ENCODE measurements at regions not wholly inside any gene's neighbourhood (a gene's known extent, or its start where the extent isn't known, plus 50 kb on each side); places are given as distances from the start of the nearest gene placed in this dataset.

DNA sequence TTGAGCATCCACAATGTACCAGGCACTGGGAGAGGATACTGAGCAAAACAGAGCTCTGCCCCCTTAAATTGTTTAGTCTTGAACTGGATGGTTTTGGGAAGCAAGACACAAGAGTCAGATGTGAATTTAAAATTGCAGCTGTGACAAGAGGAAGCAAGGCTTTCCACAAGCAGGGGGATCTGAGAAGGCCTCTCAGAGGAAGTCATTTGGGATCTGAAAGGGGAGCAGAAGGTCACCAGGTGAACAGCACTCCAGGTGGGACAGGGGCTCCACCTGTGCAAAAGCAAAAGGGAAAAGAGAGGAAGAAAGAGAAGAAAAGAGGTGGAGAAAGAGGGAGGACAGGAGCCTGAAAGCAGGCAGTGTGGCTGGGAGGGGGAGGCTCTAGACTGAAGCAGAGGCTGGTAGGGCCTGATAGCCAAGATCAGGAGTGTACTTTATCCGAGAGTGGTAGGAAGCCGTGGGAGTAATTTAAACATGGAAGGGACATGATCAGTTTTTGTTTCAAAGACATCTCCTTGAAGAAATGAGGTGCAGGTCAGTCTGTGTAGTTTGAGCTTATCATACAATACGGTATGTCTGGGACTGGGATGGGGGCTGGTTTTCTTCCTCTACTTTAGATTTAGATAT, 76.1 kb upstream of the DUSP5 start:
- H3K36me3 ChIP-seq (ENCODE audit: insufficient read depth, low read length) = no peaks in the 10 kb centered on the region
- no peaks in the 10 kb centered on the region for H3K9me3 ChIP-seq (ENCODE audit: low read length)
- no peaks in the 10 kb centered on the region for H3K27me3 ChIP-seq (ENCODE audit: control insufficient read depth in 1 of 2, insufficient read depth in 2 of 2, low read length in 2 of 2)
- no peak overlapping the region for H3K27ac ChIP-seq (ENCODE audit: low read depth, low read length)
- H3K9ac ChIP-seq (ENCODE audit: low read length) = no peak overlapping the region
- H3K4me1 ChIP-seq (ENCODE audit: insufficient read depth, low read length) = no peaks in the 10 kb centered on the region
- no peak overlapping the region for H3K4me3 ChIP-seq (ENCODE audit: low read depth in 1 of 2, low read length in 2 of 2)

DNA sequence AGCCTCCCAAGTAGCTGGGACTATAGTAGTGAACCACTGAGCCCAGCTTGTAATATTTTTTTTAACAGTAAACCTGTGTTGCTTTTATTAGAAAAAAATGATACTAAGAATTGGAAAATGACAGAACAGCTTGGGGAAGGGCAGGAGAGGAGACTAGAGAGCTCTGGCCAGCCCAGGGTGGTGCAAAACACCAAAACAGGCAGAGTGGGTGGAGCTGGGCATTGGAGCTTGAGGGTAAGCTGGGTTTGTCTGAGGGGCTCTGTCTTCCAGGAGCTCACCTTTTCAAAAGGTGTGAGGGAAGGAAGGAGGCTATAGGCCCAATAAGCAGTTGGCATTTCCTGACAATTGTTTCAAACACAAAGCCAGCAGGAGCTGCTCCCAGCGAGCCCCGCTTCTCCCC, 75.2 kb upstream of the DUSP5 start:
- H3K4me1 ChIP-seq (ENCODE audit: insufficient read depth, low read length) = no peaks in the 10 kb centered on the region
- no peak overlapping the region for H3K27ac ChIP-seq (ENCODE audit: low read depth, low read length)
- H3K4me3 ChIP-seq (ENCODE audit: low read depth in 1 of 2, low read length in 2 of 2) = no peak overlapping the region
- H3K36me3 ChIP-seq (ENCODE audit: insufficient read depth, low read length) = no peaks in the 10 kb centered on the region
- no peaks in the 10 kb centered on the region for H3K9me3 ChIP-seq (ENCODE audit: low read length)
- no peaks in the 10 kb centered on the region for H3K27me3 ChIP-seq (ENCODE audit: control insufficient read depth in 1 of 2, insufficient read depth in 2 of 2, low read length in 2 of 2)
- no peak overlapping the region for H3K9ac ChIP-seq (ENCODE audit: low read length)

DNA sequence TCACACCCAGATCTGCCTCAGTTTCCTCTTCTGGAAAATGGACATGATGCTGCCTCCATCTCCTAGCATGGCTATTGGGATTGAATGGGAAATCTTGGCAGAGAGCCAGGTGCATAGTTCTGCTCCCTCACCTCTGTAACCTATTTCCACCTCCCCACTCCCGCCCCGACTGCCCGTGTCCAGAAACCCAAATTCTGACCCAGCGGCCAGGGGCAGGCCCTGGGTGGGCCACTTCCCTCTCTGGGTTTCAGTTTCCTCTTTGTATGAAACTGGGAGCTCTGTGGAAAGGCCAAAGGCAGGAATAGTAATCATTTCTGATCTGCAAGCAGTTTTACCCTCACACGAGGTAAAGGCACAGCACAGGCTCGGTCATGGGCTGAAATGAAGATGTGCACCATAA, 74.1 kb upstream of the DUSP5 start:
- Histone ChIP-seq H3K4me3 (ENCODE audit: low read depth in 1 of 2, low read length in 2 of 2) (no peak overlapping the region), H3K36me3 (ENCODE audit: insufficient read depth, low read length) (no peaks in the 10 kb centered on the region), H3K9me3 (ENCODE audit: low read length) (no peaks in the 10 kb centered on the region), H3K4me1 (ENCODE audit: insufficient read depth, low read length) (no peaks in the 10 kb centered on the region), H3K27ac (ENCODE audit: low read depth, low read length) (no peak overlapping the region), H3K9ac (ENCODE audit: low read length) (no peak overlapping the region), H3K27me3 (ENCODE audit: control insufficient read depth in 1 of 2, insufficient read depth in 2 of 2, low read length in 2 of 2) (no peaks in the 10 kb centered on the region)

DNA sequence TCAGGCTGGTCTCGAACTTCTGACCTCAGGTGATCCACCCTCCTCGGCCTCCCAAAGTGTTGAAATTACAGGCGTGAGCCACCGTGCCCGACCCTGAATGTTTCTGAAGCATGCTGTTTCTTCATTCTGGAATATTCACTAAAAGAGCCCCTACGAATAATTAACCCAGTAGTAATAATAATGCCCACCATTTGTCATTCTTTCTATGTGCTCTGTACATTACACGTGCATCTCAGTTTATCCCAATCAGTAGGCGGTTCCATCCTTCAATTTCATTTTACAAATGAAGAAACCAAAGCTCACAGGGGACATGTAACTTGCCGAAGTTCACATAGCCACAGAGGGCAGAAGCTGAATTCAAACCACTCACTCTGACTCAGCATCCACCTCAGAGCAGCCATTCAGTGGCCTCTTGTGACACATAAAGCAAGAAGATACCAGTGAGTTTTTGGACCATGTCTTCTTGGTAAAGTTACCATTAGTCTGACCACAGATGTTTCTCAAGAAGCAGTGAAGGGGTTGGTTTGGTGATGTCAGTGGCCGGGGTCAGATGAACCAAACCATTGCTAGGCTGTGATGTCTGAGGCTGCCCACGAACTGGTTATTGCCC, 71.9 kb upstream of the DUSP5 start:
- Histone ChIP-seq H3K4me3 (ENCODE audit: low read depth in 1 of 2, low read length in 2 of 2) (no peak overlapping the region), H3K27me3 (ENCODE audit: control insufficient read depth in 1 of 2, insufficient read depth in 2 of 2, low read length in 2 of 2) (no peaks in the 10 kb centered on the region), H3K4me1 (ENCODE audit: insufficient read depth, low read length) (no peaks in the 10 kb centered on the region), H3K9me3 (ENCODE audit: low read length) (no peaks in the 10 kb centered on the region), H3K9ac (ENCODE audit: low read length) (no peak overlapping the region), H3K36me3 (ENCODE audit: insufficient read depth, low read length) (no peaks in the 10 kb centered on the region), H3K27ac (ENCODE audit: low read depth, low read length) (no peak overlapping the region)

DNA sequence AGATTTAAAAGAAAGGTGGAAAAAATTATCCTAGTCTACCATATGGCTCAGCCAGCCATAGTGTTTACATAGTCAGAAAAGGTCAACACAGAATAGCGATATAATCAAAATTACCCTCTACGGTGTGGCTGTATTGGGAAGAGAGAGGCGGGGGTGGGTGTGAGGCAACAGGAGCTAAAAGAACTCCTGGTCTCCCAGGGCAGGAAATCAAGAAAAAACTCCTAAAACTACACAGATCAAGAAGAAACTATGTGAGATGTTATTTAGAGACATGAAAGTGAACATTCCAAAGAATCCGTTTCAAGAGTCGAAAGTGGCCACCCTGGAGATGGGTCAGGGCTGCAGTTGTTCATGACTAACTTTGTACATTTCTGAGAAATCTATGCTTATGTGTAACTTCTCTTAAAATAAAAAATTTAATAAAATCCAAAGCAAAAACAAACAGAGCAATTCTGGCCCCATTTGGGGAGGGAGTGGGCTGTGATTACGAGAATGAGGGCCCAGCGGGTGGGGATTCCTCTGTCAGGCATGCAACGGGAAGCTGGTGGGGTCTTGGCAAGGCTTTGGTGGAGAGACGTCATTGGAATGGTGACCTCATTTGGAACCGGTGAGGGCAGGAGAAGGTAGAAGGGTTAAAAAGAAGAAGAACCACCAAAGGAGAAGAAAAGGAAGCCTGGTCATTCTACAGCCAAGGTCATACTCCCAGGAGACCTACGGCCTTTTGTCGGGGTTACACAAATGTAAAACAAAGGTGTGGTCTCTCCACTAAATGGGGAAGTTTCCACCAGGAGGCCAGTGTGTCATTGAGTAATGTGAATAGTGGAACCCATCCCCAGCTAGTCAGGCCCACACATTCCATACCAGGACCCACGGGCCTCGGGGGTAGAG, 71.2 kb upstream of the DUSP5 start:
- Histone ChIP-seq H3K27me3 (ENCODE audit: control insufficient read depth in 1 of 2, insufficient read depth in 2 of 2, low read length in 2 of 2) (no peaks in the 10 kb centered on the region), H3K9me3 (ENCODE audit: low read length) (no peaks in the 10 kb centered on the region), H3K9ac (ENCODE audit: low read length) (no peak overlapping the region), H3K27ac (ENCODE audit: low read depth, low read length) (no peak overlapping the region), H3K36me3 (ENCODE audit: insufficient read depth, low read length) (no peaks in the 10 kb centered on the region), H3K4me3 (ENCODE audit: low read depth in 1 of 2, low read length in 2 of 2) (no peak overlapping the region), H3K4me1 (ENCODE audit: insufficient read depth, low read length) (no peaks in the 10 kb centered on the region)

DNA sequence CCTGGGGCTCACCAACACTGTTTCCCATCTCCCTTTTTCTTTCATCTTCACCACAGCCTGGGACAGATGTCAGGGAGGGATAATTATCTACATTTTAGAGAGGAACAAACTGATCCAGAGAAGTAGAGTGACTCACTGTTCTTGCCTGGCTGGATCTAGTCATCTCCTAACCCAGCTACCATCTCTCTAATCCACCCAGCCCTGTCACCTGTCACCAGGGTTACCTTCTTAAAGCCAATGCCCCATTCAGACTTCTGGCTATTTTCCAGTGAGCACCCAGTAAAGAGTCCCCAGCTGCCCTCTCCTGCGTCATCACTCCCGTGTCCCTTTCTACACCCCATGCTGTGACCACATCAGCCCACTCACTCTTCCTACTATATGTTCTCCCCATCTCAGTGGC, 68.4 kb upstream of the DUSP5 start:
- no peaks in the 10 kb centered on the region for H3K4me1 ChIP-seq (ENCODE audit: insufficient read depth, low read length)
- no peaks in the 10 kb centered on the region for H3K9me3 ChIP-seq (ENCODE audit: low read length)

DNA sequence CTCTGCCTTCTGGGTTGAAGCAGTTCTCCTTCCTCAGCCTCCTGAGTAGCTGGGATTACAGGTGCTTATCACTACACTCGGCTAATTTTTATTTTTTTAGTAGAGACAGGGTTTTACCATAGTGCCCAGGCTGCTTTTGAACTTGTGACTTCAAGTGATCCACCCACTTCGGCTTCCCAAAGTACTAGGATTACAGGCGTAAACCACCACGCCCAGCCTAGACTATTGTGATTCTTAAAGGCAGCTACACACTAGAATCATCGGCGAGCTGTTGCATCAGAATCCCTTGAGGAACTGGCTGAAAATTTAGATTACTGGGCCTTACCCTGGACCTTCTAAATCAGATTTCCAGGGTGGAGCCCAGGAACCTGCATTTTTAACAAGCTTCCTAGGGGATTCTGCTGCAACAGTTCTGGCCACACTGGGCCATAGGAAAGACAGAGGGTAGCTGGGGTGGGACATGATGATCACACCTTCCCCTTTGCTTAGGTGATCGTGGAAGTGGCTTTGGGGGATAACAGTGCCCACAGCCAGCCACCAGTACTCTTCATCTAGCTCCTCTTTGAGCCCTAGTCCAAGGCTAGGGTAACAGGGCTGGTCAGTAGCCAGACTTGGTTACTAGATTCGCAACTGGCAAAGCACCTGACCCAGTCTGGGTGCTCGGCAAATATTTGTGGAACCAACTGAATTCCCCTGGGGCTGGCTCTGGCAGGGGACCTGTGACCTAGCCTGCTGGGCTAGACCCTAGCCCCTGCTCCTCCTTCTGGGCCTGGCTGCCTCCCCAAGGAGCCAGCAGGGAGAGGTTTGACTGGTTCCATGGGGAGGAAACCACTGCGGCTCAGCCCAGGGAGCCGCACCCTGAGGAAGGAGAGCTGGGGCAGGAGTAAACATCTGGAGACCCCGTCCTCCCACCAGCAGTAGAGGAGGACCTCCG, 67.1 kb upstream of the DUSP5 start:
- H3K36me3 ChIP-seq (ENCODE audit: insufficient read depth, low read length) = no peaks in the 10 kb centered on the region
- H3K27ac ChIP-seq (ENCODE audit: low read depth, low read length) = no peak overlapping the region
- H3K4me1 ChIP-seq (ENCODE audit: insufficient read depth, low read length) = no peaks in the 10 kb centered on the region
- H3K27me3 ChIP-seq (ENCODE audit: control insufficient read depth in 1 of 2, insufficient read depth in 2 of 2, low read length in 2 of 2) = no peaks in the 10 kb centered on the region
- no peaks in the 10 kb centered on the region for H3K9me3 ChIP-seq (ENCODE audit: low read length)
- no peak overlapping the region for H3K9ac ChIP-seq (ENCODE audit: low read length)
- no peak overlapping the region for H3K4me3 ChIP-seq (ENCODE audit: low read depth in 1 of 2, low read length in 2 of 2)

More for the DNA sequence above, 68.4 kb upstream of the DUSP5 start:
- no peak overlapping the region for H3K27ac ChIP-seq (ENCODE audit: low read depth, low read length)
- H3K9ac ChIP-seq (ENCODE audit: low read length) = no peak overlapping the region
- H3K27me3 ChIP-seq (ENCODE audit: control insufficient read depth in 1 of 2, insufficient read depth in 2 of 2, low read length in 2 of 2) = no peaks in the 10 kb centered on the region
- H3K4me3 ChIP-seq (ENCODE audit: low read depth in 1 of 2, low read length in 2 of 2) = no peak overlapping the region
- no peaks in the 10 kb centered on the region for H3K36me3 ChIP-seq (ENCODE audit: insufficient read depth, low read length)

DNA sequence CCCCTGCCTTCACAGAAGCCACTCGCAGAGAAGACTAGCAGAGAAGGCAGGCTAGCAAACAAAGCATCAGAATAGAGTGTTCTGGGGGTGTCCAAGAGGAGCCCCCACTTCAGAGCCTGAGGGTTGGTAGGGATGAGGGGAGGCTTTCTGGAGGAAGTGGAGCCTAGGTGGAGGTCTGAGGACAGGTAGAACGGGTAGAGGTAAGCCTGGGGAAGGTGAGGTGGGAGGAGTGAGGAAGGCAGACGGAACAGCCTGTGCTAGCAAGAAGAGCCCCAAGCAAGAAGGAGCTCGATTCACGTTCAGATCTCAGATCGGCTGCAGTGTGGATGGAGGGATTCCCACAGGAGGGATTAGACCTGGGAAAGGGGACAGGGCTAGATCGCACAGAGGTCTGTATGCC, 66.0 kb upstream of the DUSP5 start:
- Histone ChIP-seq H3K9ac (ENCODE audit: low read length) (no peak overlapping the region), H3K4me3 (ENCODE audit: low read depth in 1 of 2, low read length in 2 of 2) (no peak overlapping the region), H3K9me3 (ENCODE audit: low read length) (no peaks in the 10 kb centered on the region), H3K4me1 (ENCODE audit: insufficient read depth, low read length) (no peaks in the 10 kb centered on the region), H3K36me3 (ENCODE audit: insufficient read depth, low read length) (no peaks in the 10 kb centered on the region), H3K27me3 (ENCODE audit: control insufficient read depth in 1 of 2, insufficient read depth in 2 of 2, low read length in 2 of 2) (no peaks in the 10 kb centered on the region), H3K27ac (ENCODE audit: low read depth, low read length) (no peak overlapping the region)

DNA sequence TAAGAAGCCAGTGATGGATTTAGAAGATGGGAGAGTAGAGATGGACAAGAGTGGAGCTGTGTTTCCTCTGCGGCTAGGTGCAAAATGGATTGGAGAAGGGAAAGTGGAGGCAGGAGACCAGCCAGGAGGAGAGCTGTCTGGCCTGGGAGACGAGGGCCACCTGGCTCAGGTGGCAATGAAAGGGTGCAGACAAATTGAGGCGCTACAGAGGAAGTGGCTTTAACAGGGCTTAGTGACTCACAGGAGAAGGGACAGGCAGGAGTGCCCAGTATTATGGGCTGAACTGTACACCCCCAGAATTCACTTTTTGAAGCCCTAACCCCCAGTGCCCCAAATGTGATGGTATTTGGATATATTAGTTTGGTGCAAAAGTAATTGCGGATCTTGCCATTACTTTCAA, 65.6 kb upstream of the DUSP5 start:
- H3K4me1 ChIP-seq (ENCODE audit: insufficient read depth, low read length) = no peaks in the 10 kb centered on the region
- H3K27ac ChIP-seq (ENCODE audit: low read depth, low read length) = no peak overlapping the region
- no peaks in the 10 kb centered on the region for H3K36me3 ChIP-seq (ENCODE audit: insufficient read depth, low read length)
- H3K9ac ChIP-seq (ENCODE audit: low read length) = no peak overlapping the region
- H3K4me3 ChIP-seq (ENCODE audit: low read depth in 1 of 2, low read length in 2 of 2) = no peak overlapping the region
- H3K27me3 ChIP-seq (ENCODE audit: control insufficient read depth in 1 of 2, insufficient read depth in 2 of 2, low read length in 2 of 2) = no peaks in the 10 kb centered on the region
- no peaks in the 10 kb centered on the region for H3K9me3 ChIP-seq (ENCODE audit: low read length)

DNA sequence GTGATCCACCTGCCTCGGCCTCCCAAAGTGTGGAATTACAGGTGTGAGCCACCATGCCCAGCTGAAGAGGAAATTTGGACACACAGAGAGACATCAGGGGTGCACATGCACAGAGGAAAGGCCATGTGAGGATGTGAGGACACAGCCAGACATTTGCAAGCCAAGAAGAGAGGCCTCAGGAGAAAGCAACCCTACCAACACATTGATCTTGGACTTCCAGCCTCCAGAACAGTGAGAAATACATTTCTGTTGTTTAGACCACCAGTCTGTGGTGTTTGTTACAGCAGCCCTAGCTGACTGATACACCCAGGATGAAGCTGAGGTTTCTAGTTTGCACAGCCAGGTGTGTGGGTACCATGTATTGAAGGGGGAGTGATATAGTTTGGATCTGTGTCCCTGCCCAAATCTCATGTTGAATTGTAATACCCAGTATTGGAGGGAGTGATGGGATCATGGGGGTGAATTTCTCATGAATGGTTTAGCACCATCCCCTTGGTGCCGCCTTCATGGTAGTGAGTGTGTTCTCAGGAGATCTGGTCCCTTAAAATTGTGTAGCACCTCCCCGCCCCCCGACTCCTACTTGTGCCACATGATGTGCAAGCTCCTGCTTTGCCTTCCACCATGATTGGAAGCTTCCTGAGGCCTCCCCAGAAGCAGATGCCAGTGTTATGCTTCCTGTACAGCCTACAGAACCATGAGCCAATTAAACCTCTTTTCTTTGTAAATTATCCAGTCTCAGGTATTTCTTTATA, 64.7 kb upstream of the DUSP5 start:
- Histone ChIP-seq H3K9me3 (ENCODE audit: low read length) (no peaks in the 10 kb centered on the region), H3K9ac (ENCODE audit: low read length) (no peak overlapping the region), H3K4me3 (ENCODE audit: low read depth in 1 of 2, low read length in 2 of 2) (no peak overlapping the region), H3K4me1 (ENCODE audit: insufficient read depth, low read length) (no peaks in the 10 kb centered on the region), H3K36me3 (ENCODE audit: insufficient read depth, low read length) (no peaks in the 10 kb centered on the region), H3K27me3 (ENCODE audit: control insufficient read depth in 1 of 2, insufficient read depth in 2 of 2, low read length in 2 of 2) (no peaks in the 10 kb centered on the region), H3K27ac (ENCODE audit: low read depth, low read length) (no peak overlapping the region)
